HG03558 (cell line): ENCODE measurements at regions not wholly inside any gene's neighbourhood (a gene's known extent, or its start where the extent isn't known, plus 50 kb on each side); places are given as distances from the start of the nearest gene placed in this dataset.

Experiments used
- ATAC-seq: cut with Tn5 transposase; IDR thresholded peaks from one replicate; pipeline ENCODE4 v1.9.1; 2021; ENCODE audit warnings: moderate number of reproducible peaks; ENCODE audit not compliant: unreplicated experiment; ENCODE audit errors: extremely low read depth

DNA sequence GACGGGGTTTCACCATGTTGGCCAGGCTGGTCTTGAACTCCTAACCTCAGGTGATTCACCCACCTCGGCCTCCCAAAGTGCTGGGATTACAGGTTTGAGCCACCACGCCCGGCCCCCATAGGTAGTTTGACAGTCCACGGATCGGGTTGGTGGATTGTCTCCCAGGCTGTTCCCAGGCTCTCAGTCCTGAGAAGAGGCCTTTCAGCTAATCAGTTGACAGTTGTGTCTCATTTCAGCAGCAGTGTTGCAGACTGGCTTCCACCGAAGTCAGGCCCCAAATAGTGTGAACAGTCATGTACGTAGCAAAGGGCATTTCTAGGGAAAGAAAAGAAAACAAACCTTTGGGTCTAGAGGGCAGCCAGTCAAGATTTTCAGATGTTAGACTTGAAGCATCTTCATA is 102.4 kb upstream of the TLR3 start:
- no peak for ATAC-seq

DNA sequence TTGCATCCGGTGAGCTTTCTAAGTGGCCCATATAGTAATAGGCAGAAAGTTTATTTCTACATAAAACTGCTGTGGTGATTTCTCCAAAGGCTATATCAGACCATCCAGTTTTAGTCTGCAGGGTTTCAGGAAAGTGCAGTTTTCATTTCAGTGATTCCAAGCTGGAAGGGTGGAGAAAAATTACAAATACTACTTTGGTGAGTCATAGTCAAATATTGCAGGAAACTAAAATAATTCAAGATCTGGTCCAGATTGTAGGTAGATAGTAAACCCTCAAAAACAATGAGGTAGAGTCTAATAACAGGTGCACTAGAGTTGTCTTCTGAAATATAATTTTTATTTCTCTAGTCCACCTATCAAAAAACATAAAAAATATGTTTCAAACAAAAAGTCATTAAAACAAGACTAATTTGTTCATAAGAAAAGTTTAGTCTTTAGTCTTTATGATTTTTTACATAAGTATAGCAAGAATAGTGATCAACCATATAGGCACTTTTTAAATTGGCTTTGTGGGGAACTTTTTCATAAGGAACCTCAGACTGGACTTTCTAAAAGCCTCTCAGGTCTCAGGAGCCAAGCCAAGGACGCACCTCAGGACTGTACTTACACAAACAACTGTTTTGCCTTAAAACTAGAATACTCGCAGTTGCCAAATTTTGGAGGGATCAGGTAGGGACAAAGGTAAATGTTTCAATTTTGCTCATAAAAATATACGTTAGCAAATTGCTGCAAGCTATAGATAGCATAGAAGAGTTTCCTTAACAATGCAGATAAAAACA is 101.8 kb upstream of the TLR3 start:
- ATAC-seq, result no peak

DNA sequence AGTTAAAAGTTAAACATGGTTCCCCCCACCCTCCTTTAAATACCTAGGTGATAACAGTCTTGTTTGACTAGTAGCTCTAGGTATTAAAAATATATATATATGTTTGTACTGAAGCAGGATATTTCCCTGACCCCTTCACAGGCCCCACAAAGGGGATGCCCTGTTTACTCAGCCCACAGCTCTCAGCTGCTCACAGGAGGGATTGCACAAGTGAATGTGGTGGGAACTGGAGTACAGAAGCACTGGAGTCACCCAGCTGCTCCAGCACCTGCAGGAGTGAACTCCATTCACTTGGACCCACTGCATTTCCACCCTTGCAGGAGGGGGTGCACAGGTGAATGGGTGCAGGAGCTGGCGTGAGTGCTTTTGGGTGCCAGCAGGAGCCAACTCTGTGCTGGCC is 99.3 kb upstream of the TLR3 start:
- no peak for ATAC-seq

DNA sequence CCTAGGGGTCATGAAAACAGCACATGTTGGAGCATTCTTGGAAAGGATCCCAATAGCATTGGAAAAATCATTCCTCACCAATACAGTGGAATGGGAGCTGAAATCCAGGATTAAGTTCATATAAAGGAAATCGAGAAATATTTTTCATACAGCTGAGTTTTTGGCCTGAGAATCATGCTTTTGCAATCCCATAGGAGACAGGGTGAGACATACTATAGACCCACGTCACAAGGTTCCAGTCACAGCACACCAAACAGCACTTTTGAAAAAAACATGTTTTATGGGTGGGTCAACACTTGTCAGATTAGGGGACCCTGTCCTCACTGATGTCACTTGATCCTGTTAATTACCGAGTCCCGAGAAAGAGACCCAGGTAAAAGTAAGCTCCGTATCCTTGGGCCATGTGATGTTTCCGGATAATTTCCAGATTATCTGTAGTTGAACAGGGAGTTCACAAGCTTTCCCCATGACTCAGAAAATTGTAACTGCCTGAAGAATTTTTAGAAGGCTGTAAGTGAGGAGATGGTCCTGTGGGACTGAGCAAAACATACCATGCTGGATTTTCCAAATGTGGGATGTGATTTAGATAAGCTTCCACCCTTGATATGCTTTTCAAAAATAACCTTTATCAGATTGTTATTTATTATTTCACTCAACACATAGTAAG is 80.9 kb upstream of the TLR3 start:
- ATAC-seq, result no peak

DNA sequence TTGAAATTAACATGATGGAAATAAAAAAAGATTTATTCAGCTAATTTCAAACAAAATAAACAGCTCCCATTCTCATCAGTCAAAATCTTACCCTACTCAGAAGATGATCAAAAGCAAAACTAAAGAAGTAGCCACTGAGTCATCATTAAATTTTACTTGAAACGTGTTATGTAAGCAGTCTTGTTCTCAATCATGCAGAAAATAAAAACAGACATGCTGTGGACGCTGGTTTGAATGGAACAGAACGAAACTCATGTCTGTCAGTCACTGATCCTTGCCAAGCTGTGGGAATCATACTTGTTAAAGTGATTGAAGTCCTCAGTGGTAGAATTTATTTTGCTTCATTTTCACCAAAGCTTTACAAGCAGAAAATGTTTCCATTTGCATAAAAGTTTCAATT is 77.2 kb upstream of the TLR3 start:
- no peak for ATAC-seq

DNA sequence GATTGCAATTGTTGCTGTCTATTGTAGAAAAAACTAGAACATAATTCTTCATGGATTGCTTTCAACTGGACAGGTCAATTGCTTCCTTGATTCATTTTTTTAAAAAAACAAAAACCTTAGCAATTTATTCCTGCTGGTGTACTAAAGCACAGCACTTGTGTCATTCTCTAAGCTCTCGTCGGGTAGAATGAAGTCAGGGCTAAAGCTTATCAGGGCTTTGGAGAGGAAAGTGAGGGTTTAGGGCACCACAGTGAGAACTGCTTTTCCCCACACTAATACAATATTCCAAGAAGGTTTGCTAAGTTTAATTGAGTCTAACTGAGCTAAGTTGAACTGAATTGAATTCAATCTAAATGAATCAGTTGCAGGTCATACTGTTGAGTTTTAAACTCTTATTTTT is 76.4 kb upstream of the TLR3 start:
- ATAC-seq, result no peak

DNA sequence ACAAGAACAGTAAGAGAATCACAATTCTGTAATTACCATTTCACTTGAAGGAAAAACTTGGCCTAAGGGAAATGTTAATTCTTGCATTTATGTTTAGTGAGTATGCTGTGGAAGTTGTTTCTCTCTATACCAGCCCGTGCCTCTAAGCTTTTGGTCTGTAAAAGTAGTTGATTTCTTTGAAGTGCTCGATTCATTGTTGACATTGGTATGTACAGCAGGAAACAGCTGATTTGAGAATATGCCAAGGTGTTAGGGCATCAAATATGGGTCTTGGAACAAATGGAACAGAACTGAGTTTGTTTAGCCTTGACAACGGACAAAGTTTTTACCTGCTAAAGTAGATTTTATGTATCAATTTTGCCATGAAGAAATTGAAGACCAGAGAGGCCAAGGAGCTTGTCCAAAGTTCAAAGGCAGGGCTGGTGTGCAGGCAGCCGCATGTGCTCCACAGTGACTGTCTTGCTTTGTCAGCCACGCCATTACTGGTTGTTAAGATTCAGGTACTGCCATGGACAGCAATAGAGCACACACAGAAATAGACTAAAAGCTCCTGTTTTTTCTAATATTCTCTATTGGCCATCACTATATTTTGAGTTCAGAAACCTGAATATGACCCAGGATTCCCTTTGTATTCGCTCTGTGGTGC is 75.5 kb upstream of the TLR3 start:
- no peak for ATAC-seq

DNA sequence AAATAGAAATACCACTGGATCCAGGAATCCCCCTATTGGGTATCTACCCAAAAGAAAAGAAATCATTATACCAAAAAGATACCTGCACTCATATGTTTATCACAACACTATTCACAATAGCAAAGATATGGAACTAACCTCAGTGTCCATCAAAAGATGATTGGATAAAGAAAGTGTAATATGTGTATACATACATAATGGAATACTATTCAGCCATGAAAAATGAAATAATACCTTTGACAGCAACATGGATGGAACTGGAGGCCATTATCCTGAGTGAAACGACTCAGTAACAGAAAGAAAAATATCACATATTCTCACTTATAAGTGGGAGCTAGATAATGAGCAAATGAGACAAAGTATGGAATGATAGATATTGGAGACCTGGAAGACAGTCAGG is 74.2 kb upstream of the TLR3 start:
- ATAC-seq, result no peak

DNA sequence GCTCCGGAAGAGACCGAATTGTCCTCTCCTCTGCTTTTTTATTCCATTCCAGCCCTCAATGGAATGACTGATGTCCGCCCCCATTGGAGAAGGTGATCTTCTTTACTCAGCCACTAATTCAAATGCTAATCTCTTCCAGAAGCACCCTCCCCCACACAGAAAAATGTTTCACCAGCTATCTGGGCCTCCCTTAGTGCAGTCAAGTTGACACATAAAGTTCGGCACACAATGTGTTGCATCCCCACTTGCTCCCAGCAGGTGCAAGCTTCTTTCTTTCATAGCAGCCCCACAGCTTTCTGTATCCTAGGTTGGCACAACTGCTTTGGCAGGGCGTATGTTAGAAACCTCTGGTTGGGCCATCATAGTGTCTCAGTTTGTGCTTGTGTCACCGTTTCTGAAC is 73.3 kb upstream of the TLR3 start:
- ATAC-seq, result no peak

DNA sequence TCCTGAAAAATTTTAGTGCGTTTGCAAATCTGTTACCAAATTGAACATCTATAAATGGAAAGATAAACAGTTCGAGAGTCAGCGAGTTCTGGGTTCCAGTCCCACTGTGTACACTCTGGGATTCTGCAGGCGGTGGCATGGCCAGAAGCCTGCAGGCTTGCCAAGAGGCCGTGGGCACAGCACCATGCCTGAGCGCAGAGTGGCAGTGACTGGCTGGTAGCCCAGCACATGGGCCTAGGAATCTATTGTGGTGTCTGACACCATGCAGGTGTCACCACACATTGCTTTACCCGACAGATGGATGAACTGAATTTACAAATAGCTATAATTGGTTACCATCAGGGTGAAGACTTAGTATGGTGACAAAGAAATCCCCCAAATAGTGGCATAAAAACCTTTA is 71.7 kb upstream of the TLR3 start:
- ATAC-seq, result no peak

DNA sequence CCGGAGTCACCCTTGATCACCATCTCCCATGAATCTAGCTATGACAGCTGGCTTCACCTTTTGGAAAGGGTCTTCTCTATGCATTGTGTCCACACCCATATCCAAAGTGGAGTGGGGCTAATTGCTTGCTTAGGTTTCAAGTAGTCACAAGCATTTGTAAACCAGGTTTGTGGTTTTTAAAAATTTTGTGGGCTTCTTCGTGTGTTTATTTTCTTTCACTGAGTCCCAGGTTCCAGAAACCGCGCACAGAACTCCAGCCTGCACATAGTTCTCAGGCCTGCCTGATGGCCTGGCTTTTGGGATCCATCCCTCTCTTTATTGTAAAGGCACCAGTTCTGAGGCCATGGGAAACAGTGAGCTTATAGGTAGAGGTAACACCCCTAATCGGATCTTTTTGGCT is 70.2 kb upstream of the TLR3 start:
- ATAC-seq, result no peak

DNA sequence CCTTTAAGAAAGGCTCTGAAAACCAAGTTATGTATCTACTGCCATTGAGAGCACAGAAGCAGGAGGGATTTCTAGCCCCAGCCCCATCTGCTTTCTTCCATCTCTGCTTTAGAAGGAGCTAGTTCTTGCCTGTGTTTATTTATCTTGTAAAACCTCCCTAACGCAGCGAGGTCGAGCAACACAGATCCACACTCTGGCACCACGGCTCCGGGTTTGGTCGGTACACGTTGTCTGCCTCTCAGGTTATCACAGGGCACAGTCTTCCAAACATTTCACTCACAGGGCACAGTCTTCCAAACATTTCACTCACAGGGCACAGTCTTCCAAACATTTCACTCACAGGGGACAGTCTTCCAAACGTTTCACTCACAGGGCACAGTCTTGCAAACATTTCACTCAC is 69.7 kb upstream of the TLR3 start:
- ATAC-seq, result no peak

DNA sequence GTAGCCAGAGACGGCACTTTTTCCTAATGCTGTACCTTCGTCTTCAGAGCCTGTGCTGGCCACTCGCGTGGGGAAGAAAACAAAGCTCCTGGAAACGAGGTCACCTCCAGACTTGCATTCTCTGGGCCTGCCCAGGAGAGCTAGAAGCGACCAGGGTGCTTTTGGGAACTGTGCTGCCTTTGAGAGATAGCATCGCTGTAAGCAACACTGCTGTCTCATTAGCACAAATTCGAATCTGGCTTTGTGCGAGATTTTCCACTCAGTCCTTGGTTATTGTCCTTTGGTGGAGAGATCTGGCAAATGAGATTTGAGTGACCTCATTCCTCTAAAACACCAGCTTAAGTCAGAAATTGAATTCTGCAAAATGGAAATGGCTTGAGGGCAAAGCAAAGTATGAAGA is 66.1 kb upstream of the TLR3 start:
- no peak for ATAC-seq

DNA sequence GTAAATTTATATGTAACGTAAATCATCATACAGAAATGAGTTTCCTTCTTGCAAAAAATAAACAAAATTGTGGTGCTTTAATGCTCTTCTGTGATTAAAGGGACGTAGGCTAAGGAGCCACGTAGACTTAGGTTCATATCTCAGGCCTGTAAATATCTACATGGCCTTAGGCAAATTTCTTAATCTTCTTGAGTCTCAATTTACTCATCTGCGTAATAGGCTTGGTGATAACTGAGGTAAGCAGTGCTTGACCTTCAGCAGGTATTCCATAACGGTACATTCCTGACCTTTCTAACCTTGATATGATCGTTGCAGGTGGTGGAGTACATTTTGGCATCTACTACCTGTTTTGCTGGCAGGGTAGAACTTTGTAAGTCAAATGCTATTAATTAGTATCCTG is 65.2 kb upstream of the TLR3 start:
- no peak for ATAC-seq

DNA sequence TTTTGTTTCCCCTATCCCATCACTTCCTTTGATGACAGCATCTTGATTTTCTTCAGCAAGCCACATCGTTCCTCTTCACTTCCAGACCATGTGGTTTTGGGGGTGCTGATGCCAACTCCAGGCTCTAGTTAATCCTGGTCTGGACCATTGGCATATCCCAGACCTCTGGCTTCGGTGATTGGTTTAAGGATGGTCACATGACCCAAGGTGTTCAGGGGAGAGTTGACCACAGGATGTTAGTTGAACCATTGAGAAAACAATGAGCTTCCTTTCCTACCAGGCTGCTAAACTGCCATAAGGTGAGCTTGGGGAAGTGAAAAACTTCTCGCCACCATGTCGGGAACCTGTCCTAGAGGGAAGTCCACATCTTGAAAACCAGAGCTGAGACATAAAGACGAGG is 60.9 kb upstream of the TLR3 start:
- no peak for ATAC-seq

DNA sequence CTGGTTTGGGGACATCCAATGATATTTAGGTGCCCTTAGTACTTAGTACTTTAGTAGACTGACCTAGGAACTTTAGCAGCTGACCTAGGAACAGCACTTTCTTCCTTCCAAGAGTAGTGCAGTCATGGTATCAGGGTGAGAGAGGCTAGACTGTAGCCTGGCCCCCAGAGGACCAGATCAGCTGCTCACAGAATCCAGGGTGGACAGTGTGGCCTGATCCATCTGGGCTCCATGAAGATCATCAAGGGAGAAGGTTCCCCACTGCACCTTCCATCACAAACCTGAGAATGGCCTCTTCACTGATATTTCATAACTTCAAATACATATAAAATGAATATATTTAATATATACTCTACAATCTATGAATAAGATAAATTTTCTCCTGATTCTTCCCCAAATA is 59.0 kb upstream of the TLR3 start:
- ATAC-seq, result no peak

DNA sequence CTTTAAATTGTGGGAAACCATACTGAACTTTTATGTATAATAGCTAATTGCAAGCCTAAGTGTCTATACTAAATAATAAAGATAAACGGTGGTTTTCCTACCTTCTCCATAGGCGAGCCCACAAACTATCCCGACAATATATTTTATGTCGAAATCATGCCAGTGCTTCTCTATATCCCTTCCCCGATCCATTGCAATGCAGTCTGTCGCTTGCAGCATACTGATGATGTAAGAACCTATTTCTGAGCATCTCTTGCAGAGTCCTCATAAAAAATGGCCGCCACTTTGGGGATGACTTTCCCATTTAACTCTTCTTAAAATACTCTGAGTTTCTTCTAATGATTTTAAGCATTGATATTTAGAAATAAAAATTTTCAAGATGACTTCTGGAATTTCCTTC is 58.1 kb upstream of the TLR3 start:
- no peak for ATAC-seq

DNA sequence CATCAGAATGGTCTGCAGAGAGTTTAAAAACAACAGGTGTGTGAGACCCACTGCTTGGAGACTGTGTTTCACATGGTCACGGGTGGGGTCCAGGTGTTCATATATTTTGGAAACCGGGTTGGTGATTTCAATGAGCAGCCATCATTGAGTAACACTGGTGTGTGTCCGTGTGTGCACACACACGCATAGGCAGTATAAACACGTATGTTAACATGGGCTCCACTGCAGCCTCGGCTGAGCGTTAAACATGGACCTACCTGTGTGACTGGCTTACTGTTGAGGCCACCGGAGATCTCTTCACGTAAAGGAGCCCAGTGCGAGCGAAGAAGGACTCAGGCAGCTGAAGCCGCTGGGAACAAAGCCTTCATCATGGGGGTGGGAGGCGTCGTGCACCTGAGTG is 56.9 kb upstream of the TLR3 start:
- ATAC-seq, result no peak

DNA sequence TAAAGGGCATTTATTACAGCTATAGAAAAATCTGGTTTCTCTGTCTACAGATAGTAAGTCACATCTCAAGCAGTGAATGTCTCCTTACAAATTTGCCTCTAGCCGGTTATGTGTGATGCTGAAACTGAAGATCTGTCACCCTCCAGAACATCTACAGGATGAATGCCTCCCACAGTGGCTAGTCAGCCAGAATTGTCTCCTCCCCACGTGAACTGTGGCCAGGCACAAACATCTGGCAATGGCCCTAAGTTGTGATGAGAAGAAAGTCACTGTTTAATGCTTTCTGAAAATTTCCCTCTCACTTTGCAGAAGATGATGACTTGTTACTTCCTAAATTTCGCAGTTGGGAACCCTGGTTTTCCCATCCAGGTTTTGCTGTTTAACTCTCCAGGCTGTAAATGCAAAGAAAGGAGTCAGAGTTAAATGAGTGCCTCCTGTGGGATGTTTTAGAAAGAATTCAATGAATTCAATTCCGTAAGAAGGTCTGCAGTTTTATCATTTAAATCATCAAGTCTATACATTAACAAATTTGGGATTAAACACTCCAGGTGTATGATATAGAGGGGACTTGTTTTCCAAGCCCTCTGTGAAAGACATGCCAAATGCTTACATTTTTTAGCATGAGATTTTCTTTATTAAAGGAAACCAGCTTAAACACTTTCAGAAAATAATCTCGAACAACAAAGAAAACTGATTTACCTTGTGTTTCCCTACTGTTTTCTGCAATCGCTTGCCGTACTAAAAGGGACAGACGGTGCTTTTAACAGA is 55.4 kb upstream of the TLR3 start:
- no peak for ATAC-seq

DNA sequence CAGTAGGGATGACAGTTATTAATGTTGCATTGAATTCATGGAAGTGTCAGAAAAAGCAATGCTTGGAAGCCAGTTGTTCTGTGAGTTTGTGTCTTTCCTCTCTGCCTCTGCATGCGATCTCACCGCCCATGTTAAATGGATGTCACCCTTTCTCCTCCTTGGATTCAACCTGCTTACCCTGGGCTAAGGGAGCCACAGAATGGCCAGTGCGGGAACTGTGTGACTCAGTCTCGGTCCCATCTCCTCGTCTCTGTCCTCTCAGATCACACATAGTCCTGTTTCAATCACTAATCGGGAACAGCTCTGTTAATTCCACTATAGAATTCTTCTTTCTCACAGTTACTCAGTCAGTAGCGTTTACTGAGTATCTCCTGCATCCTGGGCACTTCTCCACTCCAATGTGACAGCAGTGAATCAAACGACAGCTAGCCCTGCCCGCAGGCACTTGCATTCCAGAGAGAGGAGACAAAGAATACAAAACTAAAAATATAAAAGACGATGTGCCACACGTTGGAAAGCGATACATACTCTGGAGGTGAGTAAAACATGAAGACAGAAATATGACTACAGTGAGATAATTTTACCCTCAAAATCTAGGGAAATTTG is 53.6 kb upstream of the TLR3 start:
- ATAC-seq, result no peak

DNA sequence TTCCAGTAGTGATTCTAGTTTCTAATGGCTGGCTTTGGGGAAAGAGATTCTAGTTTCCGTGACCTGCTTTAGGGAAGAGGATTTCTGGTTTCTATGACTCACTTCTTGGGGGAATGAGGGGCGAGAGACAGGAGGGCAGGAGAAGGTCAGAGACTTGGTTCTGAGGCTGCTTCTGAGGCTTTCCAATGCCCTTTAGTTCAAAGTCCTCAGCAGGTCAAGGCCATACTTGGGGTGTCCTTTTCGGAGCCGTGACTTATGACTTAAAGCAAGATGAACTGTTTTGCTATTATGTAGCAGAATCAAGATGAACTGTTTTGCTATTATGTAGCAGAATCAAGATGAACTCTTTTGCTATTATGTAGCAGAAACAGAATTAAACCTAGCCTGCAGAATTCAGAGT is 52.2 kb upstream of the TLR3 start:
- no peak for ATAC-seq
